Smooth muscle cell (in vitro differentiated cells): ENCODE measurements at regions not wholly inside any gene's neighbourhood (a gene's known extent, or its start where the extent isn't known, plus 50 kb on each side); places are given as distances from the start of the nearest gene placed in this dataset.

ENCODE experiments used
- DNase-seq: peaks from one replicate; lab custom pipeline; 2025; ENCODE audit not compliant: unreplicated experiment; lab: John Stamatoyannopoulos, UW
- H2AFZ ChIP-seq: fragments of 200-600 bp; sonication (generic); 2 replicates; pipeline ENCODE4 v1.6.0; 2016; ENCODE audit warnings: antibody characterized with exemption, low read depth, mild to moderate bottlenecking
- H3F3A ChIP-seq: fragments of 200-600 bp; sonication (generic); 2 replicates; pipeline ENCODE4 v1.6.0; 2017; ENCODE audit warnings: antibody characterized with exemption, low read depth
- H3K27ac ChIP-seq: fragments of 200-600 bp; sonication (generic); 2 replicates; pipeline ENCODE4 v1.5.1; 2016; ENCODE audit warnings: low read depth, mild to moderate bottlenecking
- H3K27me3 ChIP-seq: fragments of 200-600 bp; sonication (generic); 2 replicates; pipeline ENCODE4 v1.6.1; 2016; ENCODE audit warnings: low read depth, mild to moderate bottlenecking
- H3K36me3 ChIP-seq: fragments of 200-600 bp; sonication (generic); 2 replicates; pipeline ENCODE4 v1.5.1; 2016; ENCODE audit warnings: low read depth
- H3K4me1 ChIP-seq: fragments of 200-600 bp; sonication (generic); 2 replicates; pipeline ENCODE4 v1.5.1; 2016; ENCODE audit warnings: low read depth
- H3K4me2 ChIP-seq: fragments of 200-600 bp; sonication (generic); 2 replicates; pipeline ENCODE4 v1.6.0; 2016; ENCODE audit warnings: mild to moderate bottlenecking
- H3K4me3 ChIP-seq: fragments of 200-600 bp; sonication (generic); 2 replicates; pipeline ENCODE4 v1.5.1; 2016; ENCODE audit warnings: mild to moderate bottlenecking
- H3K79me2 ChIP-seq: fragments of 200-600 bp; sonication (generic); 2 replicates; pipeline ENCODE4 v1.6.0; 2016; ENCODE audit warnings: low read depth, mild to moderate bottlenecking
- H3K9ac ChIP-seq: fragments of 200-600 bp; sonication (generic); 2 replicates; pipeline ENCODE4 v1.6.0; 2016; ENCODE audit warnings: low read depth
- H3K9me3 ChIP-seq: fragments of 200-600 bp; sonication (generic); replicated peaks from 2 replicates; pipeline ENCODE4 v1.5.1; 2016; ENCODE audit warnings: low read depth
- H4K20me1 ChIP-seq: fragments of 200-600 bp; sonication (generic); 2 replicates; pipeline ENCODE4 v1.6.0; 2016; ENCODE audit warnings: low read depth
- CTCF ChIP-seq: fragments of 200-600 bp; sonication (generic); IDR thresholded peaks from 2 replicates; pipeline ENCODE4 v1.5.1; 2017; ENCODE audit warnings: borderline replicate concordance, mild to moderate bottlenecking, antibody characterized with exemption; ENCODE audit not compliant: insufficient read depth, poor library complexity, severe bottlenecking
- WGBS: methylation state at CpG from one replicate; pipeline ENCODE4 v1.1.7; 2016; ENCODE audit warnings: low lambda C conversion rate; 5-methylcytosine and 5-hydroxymethylcytosine counted together

- Histone ChIP-seq H3K79me2 (no peaks in the 10 kb centered on the region), H4K20me1 (no peaks in the 10 kb centered on the region), H2AFZ (no peak overlapping the region), H3K4me1 (no peaks in the 10 kb centered on the region), H3F3A (no peaks in the 10 kb centered on the region), H3K27me3 (no peaks in the 10 kb centered on the region), H3K9me3 (no peaks in the 10 kb centered on the region), H3K4me3 (no peak overlapping the region), H3K9ac (no peak overlapping the region), H3K27ac (no peak overlapping the region), H3K4me2 (no peak overlapping the region), H3K36me3 (no peaks in the 10 kb centered on the region)
- no peak for DNase-seq
- 95% methylated on average over 2 of the region's 2 CpGs for WGBS
- no peak for TF ChIP-seq CTCF
These were observed 617.4 kb downstream of the CCDC85A start for GRCh38 chr2:56801214-56801613.

- no peak overlapping the region for H2AFZ ChIP-seq
- DNase-seq = no peak
- no peaks in the 10 kb centered on the region for H3F3A ChIP-seq
- no peak overlapping the region for H3K27ac ChIP-seq
- no peak overlapping the region for H3K9ac ChIP-seq
- no peaks in the 10 kb centered on the region for H3K36me3 ChIP-seq
- no peak overlapping the region for H3K4me2 ChIP-seq
- H3K27me3 ChIP-seq = no peaks in the 10 kb centered on the region
- no peaks in the 10 kb centered on the region for H4K20me1 ChIP-seq
- no peaks in the 10 kb centered on the region for H3K4me1 ChIP-seq
- WGBS = 77% methylated on average over 3 of the region's 3 CpGs
- no peaks in the 10 kb centered on the region for H3K79me2 ChIP-seq
- no peak for TF ChIP-seq CTCF
- H3K4me3 ChIP-seq = no peak overlapping the region
- H3K9me3 ChIP-seq = no peaks in the 10 kb centered on the region
These were observed 618.0 kb downstream of the CCDC85A start for GRCh38 chr2:56801770-56802169.

GRCh38 chr2:56803596-56803995 is 619.8 kb downstream of the CCDC85A start:
- no peak overlapping the region for H3K9ac ChIP-seq

More at GRCh38 chr2:56803596-56803995, 619.8 kb downstream of the CCDC85A start:
- H3K27ac ChIP-seq = no peak overlapping the region
- no peaks in the 10 kb centered on the region for H3F3A ChIP-seq
- no peaks in the 10 kb centered on the region for H3K27me3 ChIP-seq
- H2AFZ ChIP-seq = no peak overlapping the region
- H3K4me2 ChIP-seq = no peak overlapping the region
- H3K4me1 ChIP-seq = no peaks in the 10 kb centered on the region
- no peak for TF ChIP-seq CTCF
- H4K20me1 ChIP-seq = no peaks in the 10 kb centered on the region
- H3K9me3 ChIP-seq = no peaks in the 10 kb centered on the region
- no peaks in the 10 kb centered on the region for H3K36me3 ChIP-seq
- H3K4me3 ChIP-seq = no peak overlapping the region
- no peaks in the 10 kb centered on the region for H3K79me2 ChIP-seq
- 91% methylated on average over 3 of the region's 3 CpGs for WGBS
- no peak for DNase-seq
